OCI-LY7 (cell line): ENCODE measurements at regions not wholly inside any gene's neighbourhood (a gene's known extent, or its start where the extent isn't known, plus 50 kb on each side); places are given as distances from the start of the nearest gene placed in this dataset.

Source experiments
- BruUV-seq: library from RNA; stranded (reverse); fragments of 400-500 nt; replicated peaks from 2 replicates; lab custom pipeline; 2021; lab: Mats Ljungman, UMichigan
- CTCF ChIA-PET: fragments of 300-600 bp; sonication (Branson Sonifier 250); formaldehyde crosslinking; loops from one replicate; lab custom pipeline; 2022; ENCODE audit warnings: antibody characterized with exemption; ENCODE audit not compliant: unreplicated experiment; lab: Charles Lee
- POLR2A ChIA-PET: fragments of 300-600 bp; sonication (Branson Sonifier 250); formaldehyde crosslinking; loops from one replicate; lab custom pipeline; 2022; ENCODE audit warnings: antibody characterized with exemption; lab: Charles Lee
- DNase-seq: peaks from one replicate; pipeline ENCODE4 v3.0.0-alpha.2; 2015; ENCODE audit warnings: low spot score
- H2AFZ ChIP-seq: fragments of 200-600 bp; sonication (generic), shearing (Covaris generic); 2 replicates; pipeline ENCODE4 v1.6.1; 2014; ENCODE audit warnings: mild to moderate bottlenecking, antibody characterized with exemption, low read length, moderate library complexity
- H3K27ac ChIP-seq: fragments of 200-600 bp; sonication (generic); 2 replicates; pipeline ENCODE4 v1.5.1; 2014; ENCODE audit warnings: mixed run types, low read depth, mild to moderate bottlenecking, moderate library complexity, low read length, inconsistent platforms; ENCODE audit not compliant: poor library complexity, severe bottlenecking
- H3K36me3 ChIP-seq: fragments of 200-600 bp; sonication (generic); 2 replicates; pipeline ENCODE4 v1.6.1; 2014; ENCODE audit warnings: mild to moderate bottlenecking, antibody characterized with exemption, low read length, moderate library complexity, mixed read lengths; ENCODE audit not compliant: insufficient read depth
- H3K4me1 ChIP-seq: fragments of 200-600 bp; sonication (generic); 2 replicates; pipeline ENCODE4 v1.5.1; 2014; ENCODE audit warnings: mild to moderate bottlenecking, low read length; ENCODE audit not compliant: insufficient read depth, poor library complexity, severe bottlenecking
- H3K4me2 ChIP-seq: fragments of 200-600 bp; sonication (generic); 2 replicates; pipeline ENCODE4 v1.6.1; 2014; ENCODE audit warnings: mild to moderate bottlenecking, low read length
- H3K4me3 ChIP-seq: fragments of 200-600 bp; sonication (generic); 2 replicates; pipeline ENCODE4 v1.5.1; 2014; ENCODE audit warnings: mild to moderate bottlenecking, low read depth, low read length; ENCODE audit not compliant: poor library complexity, severe bottlenecking
- H3K79me2 ChIP-seq: fragments of 200-600 bp; sonication (generic); 2 replicates; pipeline ENCODE4 v1.6.1; 2016; ENCODE audit warnings: low read depth, mild to moderate bottlenecking, low read length, moderate library complexity, mixed read lengths; ENCODE audit not compliant: insufficient read depth
- H3K9me2 ChIP-seq: fragments of 200-600 bp; sonication (generic); 2 replicates; pipeline ENCODE4 v1.6.1; 2016; ENCODE audit warnings: mild to moderate bottlenecking, low read length, mixed read lengths; ENCODE audit not compliant: insufficient read depth
- H3K9me3 ChIP-seq: fragments of 200-600 bp; sonication (generic); 2 replicates; pipeline ENCODE4 v1.6.1; 2014; ENCODE audit warnings: mild to moderate bottlenecking, mixed run types, low read length, mixed read lengths
- H4K20me1 ChIP-seq: fragments of 200-600 bp; sonication (generic); 2 replicates; pipeline ENCODE4 v1.6.1; 2014; ENCODE audit warnings: mild to moderate bottlenecking, antibody characterized with exemption, low read length, moderate library complexity, mixed read lengths; ENCODE audit not compliant: insufficient read depth
- CTCF ChIP-seq: fragments of 200-600 bp; sonication (generic); conservative IDR thresholded peaks from 2 replicates; pipeline ENCODE4 v1.5.1; 2014; ENCODE audit warnings: mild to moderate bottlenecking, antibody characterized with exemption, low read length, moderate library complexity, mixed read lengths
- EZH2phosphoT487 ChIP-seq: fragments of 200-600 bp; sonication (generic); IDR thresholded peaks from 2 replicates; pipeline ENCODE4 v1.6.1; 2018; ENCODE audit warnings: low read depth, borderline replicate concordance, mild to moderate bottlenecking, mixed run types, antibody characterized with exemption, low read length, moderate library complexity, mixed read lengths
- intact Hi-C: fragments of 100-400 bp; cut with micrococcal nuclease; formaldehyde crosslinking; loops from one replicate; pipeline ENCODE4 v1.10.0; 2022; ENCODE audit not compliant: unreplicated experiment

GRCh38 chr2:129661935-129662334, 317.5 kb upstream of the RAB6C start:
- Histone ChIP-seq H3K27ac (no peak overlapping the region), H2AFZ (no peak overlapping the region), H4K20me1 (no peaks in the 10 kb centered on the region), H3K36me3 (no peaks in the 10 kb centered on the region), H3K9me3 (no peaks in the 10 kb centered on the region), H3K4me2 (no peak overlapping the region), H3K4me1 (no peaks in the 10 kb centered on the region), H3K9me2 (no peaks in the 10 kb centered on the region), H3K4me3 (no peak overlapping the region), H3K79me2 (no peaks in the 10 kb centered on the region)
- TF ChIP-seq EZH2phosphoT487 = no peak
- peak; percentile 16; the same call in 1 of the 2 replicates for TF ChIP-seq CTCF
- POLR2A ChIA-PET = no interaction called here
- no peak for DNase-seq
- CTCF ChIA-PET = no interaction called here
- no TSS peak for BruUV-seq
- intact Hi-C loops = no loop called here

- no peak for DNase-seq
- no peaks in the 10 kb centered on the region for H3K9me2 ChIP-seq
- no peak overlapping the region for H3K27ac ChIP-seq
- H3K9me3 ChIP-seq = no peaks in the 10 kb centered on the region
- no peak overlapping the region for H3K4me3 ChIP-seq
- no peaks in the 10 kb centered on the region for H3K36me3 ChIP-seq
- H2AFZ ChIP-seq = no peak overlapping the region
- intact Hi-C loops = no loop called here
- H3K79me2 ChIP-seq = no peaks in the 10 kb centered on the region
- POLR2A ChIA-PET = no interaction called here
- no TSS peak for BruUV-seq
- H3K4me1 ChIP-seq = no peaks in the 10 kb centered on the region
- no peak overlapping the region for H3K4me2 ChIP-seq
- CTCF ChIA-PET = no interaction called here
- TF ChIP-seq CTCF (no peak), EZH2phosphoT487 (no peak)
- H4K20me1 ChIP-seq = no peaks in the 10 kb centered on the region
Measured at GRCh38 chr2:129667577-129667976, 311.9 kb upstream of the RAB6C start.

DNA sequence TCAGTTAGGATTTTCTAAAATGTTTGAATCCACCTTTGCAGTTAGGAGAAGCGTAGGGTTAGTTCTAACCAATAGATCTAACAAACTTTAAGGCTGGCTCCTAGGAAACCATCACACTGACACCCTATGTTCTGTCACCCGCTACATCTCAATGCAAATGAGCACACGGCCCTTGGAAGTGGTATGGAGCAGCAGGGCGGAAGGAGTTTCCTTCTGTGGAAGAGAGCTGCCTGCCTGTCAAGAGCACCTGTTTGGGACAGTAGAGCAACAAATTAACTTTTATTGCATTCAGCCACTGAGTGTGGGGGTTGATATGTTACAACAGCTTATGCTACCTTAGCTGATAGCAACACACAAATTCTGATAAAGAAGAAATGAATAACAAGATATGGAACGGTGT, 306.9 kb upstream of the RAB6C start:
- no peak for DNase-seq
- Histone ChIP-seq H3K79me2 (no peaks in the 10 kb centered on the region), H3K4me2 (no peak overlapping the region), H4K20me1 (no peaks in the 10 kb centered on the region), H3K4me1 (no peaks in the 10 kb centered on the region), H3K9me3 (no peaks in the 10 kb centered on the region), H3K36me3 (no peaks in the 10 kb centered on the region), H3K4me3 (no peak overlapping the region), H3K27ac (no peak overlapping the region), H3K9me2 (no peaks in the 10 kb centered on the region), H2AFZ (no peak overlapping the region)
- no TSS peak for BruUV-seq
- intact Hi-C loops = no loop called here
- no peak for TF ChIP-seq EZH2phosphoT487
- no peak for TF ChIP-seq CTCF
- ChIA-PET POLR2A (no interaction called here), CTCF (no interaction called here)
